ENCODE measurements at regions not wholly inside any gene's neighbourhood (a gene's known extent, or its start where the extent isn't known, plus 50 kb on each side); places are given as distances from the start of the nearest gene placed in this dataset.

DNA sequence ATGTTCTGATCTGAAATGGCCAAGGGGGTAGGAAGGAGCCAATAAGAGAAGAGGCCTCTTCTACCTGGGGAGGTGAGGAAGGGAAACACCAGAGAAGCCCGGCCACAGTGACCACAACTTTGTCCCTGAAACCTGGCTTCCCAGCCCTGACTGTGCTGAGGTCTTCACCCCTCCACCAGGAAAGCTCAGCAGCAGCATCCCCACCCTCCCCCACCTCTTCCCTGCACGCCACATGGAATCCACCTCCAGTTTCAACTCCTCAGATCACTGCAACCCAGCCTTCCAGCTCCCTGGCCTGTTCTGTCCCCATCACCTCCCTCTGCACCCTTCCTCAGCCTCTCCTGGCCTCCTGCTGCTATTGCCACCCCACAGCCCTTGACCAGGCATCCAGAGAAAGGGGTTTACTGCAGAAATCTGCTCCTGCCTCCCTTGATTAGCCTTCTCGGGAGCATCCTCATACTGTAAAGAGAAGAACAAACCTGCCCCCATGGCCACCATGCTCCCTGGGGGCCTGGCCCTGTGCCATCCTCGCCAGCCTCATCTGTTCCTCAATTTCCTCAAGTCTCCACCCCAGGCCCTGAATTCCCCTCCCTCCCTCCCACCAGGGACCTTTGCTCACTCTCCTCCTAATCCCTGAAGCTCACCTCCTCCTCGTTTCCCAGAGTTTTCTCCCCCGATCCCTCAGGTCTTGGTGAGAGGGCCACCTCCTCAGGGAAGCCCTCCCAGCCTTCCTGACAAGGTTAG is 450.9 kb downstream of the MATN1 start:
- no peaks in the 10 kb centered on the region for H3K9me3 ChIP-seq (ENCODE audit: control insufficient read depth in 2 of 2, low read length in 2 of 2)
- no peaks in the 10 kb centered on the region for H3K36me3 ChIP-seq (ENCODE audit: control insufficient read depth in 2 of 2, insufficient read depth in 2 of 2, low read length in 2 of 2)
- H3K4me1 ChIP-seq (ENCODE audit: control insufficient read depth in 2 of 2, insufficient read depth in 2 of 2, low read length in 2 of 2) = no peaks in the 10 kb centered on the region
- H3K27me3 ChIP-seq (ENCODE audit: control insufficient read depth in 2 of 2, insufficient read depth in 2 of 2, low read length in 2 of 2) = peaks cover 0 to 5% of the 10 kb centered on the region in 2 donors
- no peak overlapping the region for H3K4me3 ChIP-seq (ENCODE audit: low read length in 2 of 2)
- no peak overlapping the region for H3K9ac ChIP-seq (ENCODE audit: low read depth in 1 of 2, low read length in 2 of 2)
- H3K27ac ChIP-seq (ENCODE audit: low read depth in 2 of 2, low read length in 2 of 2) = no peak overlapping the region

DNA sequence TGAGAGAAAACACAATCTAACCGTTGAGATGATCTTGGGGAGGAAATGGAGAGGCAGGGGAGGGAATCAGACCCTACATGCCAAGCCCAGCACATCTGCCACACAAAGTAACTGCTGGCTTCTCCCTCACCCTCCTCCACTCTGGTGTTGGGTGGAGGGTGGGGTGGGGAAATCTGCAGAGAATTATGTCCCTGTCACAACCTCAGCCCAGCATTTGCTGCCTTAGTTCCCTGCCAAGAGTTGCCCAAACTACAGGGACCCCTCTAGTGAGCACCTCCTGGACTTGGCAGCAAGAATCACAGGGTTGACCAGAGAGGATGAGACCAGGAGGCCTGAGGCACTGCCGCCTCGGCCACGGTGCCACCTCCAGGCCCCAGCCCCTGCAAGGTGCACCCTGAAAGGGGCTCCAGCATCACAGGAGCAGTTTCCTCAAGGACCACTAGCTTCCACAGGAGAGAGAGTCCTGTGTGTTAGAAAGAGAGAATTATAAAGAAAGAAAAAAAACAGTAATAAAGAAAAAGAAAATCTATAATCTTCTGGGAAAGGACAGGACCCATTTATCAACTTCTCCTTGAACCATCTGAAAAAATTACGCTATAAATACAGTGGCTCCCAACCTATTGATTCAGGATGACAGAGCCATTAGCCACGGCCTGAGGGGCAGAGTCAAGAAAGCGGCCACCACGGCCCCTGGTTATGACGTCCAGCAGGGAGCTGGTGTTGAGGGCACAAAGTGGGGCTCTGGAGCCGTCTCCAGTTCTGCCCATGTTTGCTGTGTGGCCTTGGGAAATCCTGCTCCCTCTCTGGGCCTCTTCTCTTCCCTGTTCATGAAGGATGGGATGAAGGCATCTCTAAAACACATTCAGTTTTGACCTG is 451.7 kb downstream of the MATN1 start:
- H3K4me1 ChIP-seq (ENCODE audit: control insufficient read depth in 2 of 2, insufficient read depth in 2 of 2, low read length in 2 of 2) = no peaks in the 10 kb centered on the region
- H3K36me3 ChIP-seq (ENCODE audit: control insufficient read depth in 2 of 2, insufficient read depth in 2 of 2, low read length in 2 of 2) = no peaks in the 10 kb centered on the region
- H3K27me3 ChIP-seq (ENCODE audit: control insufficient read depth in 2 of 2, insufficient read depth in 2 of 2, low read length in 2 of 2) = peaks cover 0 to 5% of the 10 kb centered on the region in 2 donors
- no peak overlapping the region for H3K9ac ChIP-seq (ENCODE audit: low read depth in 1 of 2, low read length in 2 of 2)
- H3K4me3 ChIP-seq (ENCODE audit: low read length in 2 of 2) = no peak overlapping the region
- no peaks in the 10 kb centered on the region for H3K9me3 ChIP-seq (ENCODE audit: control insufficient read depth in 2 of 2, low read length in 2 of 2)
- no peak overlapping the region for H3K27ac ChIP-seq (ENCODE audit: low read depth in 2 of 2, low read length in 2 of 2)

DNA sequence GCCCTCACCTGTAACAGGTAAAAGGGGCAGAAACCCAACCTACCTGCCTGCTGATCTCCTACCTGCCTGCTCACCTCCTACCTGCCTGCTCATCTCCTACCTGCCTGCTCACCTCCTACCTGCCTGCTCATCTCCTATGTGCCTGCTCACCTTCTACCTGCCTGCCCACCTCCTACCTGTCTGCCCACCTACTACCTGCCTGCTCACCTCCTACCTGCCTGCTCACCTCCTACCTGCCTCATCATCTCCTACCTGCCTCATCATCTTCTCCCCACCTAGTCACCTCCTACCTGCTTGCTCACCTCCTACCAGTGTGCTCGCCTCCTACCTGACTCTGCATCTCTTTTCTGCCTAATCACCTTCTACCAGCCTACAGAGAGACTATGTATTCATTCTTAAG is 452.9 kb downstream of the MATN1 start:
- Histone ChIP-seq H3K36me3 (ENCODE audit: control insufficient read depth in 2 of 2, insufficient read depth in 2 of 2, low read length in 2 of 2) (no peaks in the 10 kb centered on the region), H3K27ac (ENCODE audit: low read depth in 2 of 2, low read length in 2 of 2) (no peak overlapping the region), H3K4me3 (ENCODE audit: low read length in 2 of 2) (no peak overlapping the region), H3K9ac (ENCODE audit: low read depth in 1 of 2, low read length in 2 of 2) (no peak overlapping the region), H3K4me1 (ENCODE audit: control insufficient read depth in 2 of 2, insufficient read depth in 2 of 2, low read length in 2 of 2) (no peaks in the 10 kb centered on the region), H3K9me3 (ENCODE audit: control insufficient read depth in 2 of 2, low read length in 2 of 2) (no peaks in the 10 kb centered on the region), H3K27me3 (ENCODE audit: control insufficient read depth in 2 of 2, insufficient read depth in 2 of 2, low read length in 2 of 2) (peaks cover 0 to 7% of the 10 kb centered on the region in 2 donors)

- Histone ChIP-seq H3K27me3 (ENCODE audit: control insufficient read depth in 2 of 2, insufficient read depth in 2 of 2, low read length in 2 of 2) (peaks cover 0 to 10% of the 10 kb centered on the region in 2 donors), H3K9me3 (ENCODE audit: control insufficient read depth in 2 of 2, low read length in 2 of 2) (no peaks in the 10 kb centered on the region), H3K4me1 (ENCODE audit: control insufficient read depth in 2 of 2, insufficient read depth in 2 of 2, low read length in 2 of 2) (no peaks in the 10 kb centered on the region), H3K27ac (ENCODE audit: low read depth in 2 of 2, low read length in 2 of 2) (no peak overlapping the region), H3K4me3 (ENCODE audit: low read length in 2 of 2) (no peak overlapping the region), H3K36me3 (ENCODE audit: control insufficient read depth in 2 of 2, insufficient read depth in 2 of 2, low read length in 2 of 2) (no peaks in the 10 kb centered on the region), H3K9ac (ENCODE audit: low read depth in 1 of 2, low read length in 2 of 2) (no peak overlapping the region)
Observed at GRCh38 chr1:30268923-30269666, 454.3 kb downstream of the MATN1 start.

DNA sequence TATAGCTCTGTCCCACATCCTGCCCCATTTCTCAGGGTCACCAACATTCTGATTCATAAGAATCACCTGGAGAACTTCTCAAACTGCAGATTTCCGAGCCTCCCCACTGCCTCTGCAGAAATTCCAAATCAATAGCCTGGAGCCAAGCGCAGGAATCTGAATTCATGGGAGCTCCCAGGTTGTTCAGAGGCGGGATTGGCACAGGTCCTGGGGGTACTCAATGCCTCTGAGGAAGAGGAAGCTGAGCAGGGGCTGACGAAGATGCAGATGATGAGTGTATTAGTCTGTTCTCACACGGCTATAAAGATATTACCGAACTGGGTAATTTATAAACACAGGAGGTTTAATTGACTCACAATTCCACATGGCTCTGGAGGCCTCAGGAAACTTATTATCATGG is 455.5 kb downstream of the MATN1 start:
- Histone ChIP-seq H3K9ac (ENCODE audit: low read depth in 1 of 2, low read length in 2 of 2) (no peak overlapping the region), H3K4me1 (ENCODE audit: control insufficient read depth in 2 of 2, insufficient read depth in 2 of 2, low read length in 2 of 2) (no peaks in the 10 kb centered on the region), H3K36me3 (ENCODE audit: control insufficient read depth in 2 of 2, insufficient read depth in 2 of 2, low read length in 2 of 2) (no peaks in the 10 kb centered on the region), H3K27ac (ENCODE audit: low read depth in 2 of 2, low read length in 2 of 2) (no peak overlapping the region), H3K4me3 (ENCODE audit: low read length in 2 of 2) (no peak overlapping the region), H3K9me3 (ENCODE audit: control insufficient read depth in 2 of 2, low read length in 2 of 2) (no peaks in the 10 kb centered on the region), H3K27me3 (ENCODE audit: control insufficient read depth in 2 of 2, insufficient read depth in 2 of 2, low read length in 2 of 2) (peaks cover 0 to 10% of the 10 kb centered on the region in 2 donors)

GRCh38 chr1:30267046-30267445 is 456.3 kb downstream of the MATN1 start:
- no peak overlapping the region for H3K9ac ChIP-seq (ENCODE audit: low read depth in 1 of 2, low read length in 2 of 2)
- no peak overlapping the region for H3K27ac ChIP-seq (ENCODE audit: low read depth in 2 of 2, low read length in 2 of 2)
- no peaks in the 10 kb centered on the region for H3K4me1 ChIP-seq (ENCODE audit: control insufficient read depth in 2 of 2, insufficient read depth in 2 of 2, low read length in 2 of 2)
- H3K36me3 ChIP-seq (ENCODE audit: control insufficient read depth in 2 of 2, insufficient read depth in 2 of 2, low read length in 2 of 2) = no peaks in the 10 kb centered on the region
- H3K4me3 ChIP-seq (ENCODE audit: low read length in 2 of 2) = no peak overlapping the region
- H3K27me3 ChIP-seq (ENCODE audit: control insufficient read depth in 2 of 2, insufficient read depth in 2 of 2, low read length in 2 of 2) = peaks cover 3 to 10% of the 10 kb centered on the region in 2 donors
- H3K9me3 ChIP-seq (ENCODE audit: control insufficient read depth in 2 of 2, low read length in 2 of 2) = no peaks in the 10 kb centered on the region

DNA sequence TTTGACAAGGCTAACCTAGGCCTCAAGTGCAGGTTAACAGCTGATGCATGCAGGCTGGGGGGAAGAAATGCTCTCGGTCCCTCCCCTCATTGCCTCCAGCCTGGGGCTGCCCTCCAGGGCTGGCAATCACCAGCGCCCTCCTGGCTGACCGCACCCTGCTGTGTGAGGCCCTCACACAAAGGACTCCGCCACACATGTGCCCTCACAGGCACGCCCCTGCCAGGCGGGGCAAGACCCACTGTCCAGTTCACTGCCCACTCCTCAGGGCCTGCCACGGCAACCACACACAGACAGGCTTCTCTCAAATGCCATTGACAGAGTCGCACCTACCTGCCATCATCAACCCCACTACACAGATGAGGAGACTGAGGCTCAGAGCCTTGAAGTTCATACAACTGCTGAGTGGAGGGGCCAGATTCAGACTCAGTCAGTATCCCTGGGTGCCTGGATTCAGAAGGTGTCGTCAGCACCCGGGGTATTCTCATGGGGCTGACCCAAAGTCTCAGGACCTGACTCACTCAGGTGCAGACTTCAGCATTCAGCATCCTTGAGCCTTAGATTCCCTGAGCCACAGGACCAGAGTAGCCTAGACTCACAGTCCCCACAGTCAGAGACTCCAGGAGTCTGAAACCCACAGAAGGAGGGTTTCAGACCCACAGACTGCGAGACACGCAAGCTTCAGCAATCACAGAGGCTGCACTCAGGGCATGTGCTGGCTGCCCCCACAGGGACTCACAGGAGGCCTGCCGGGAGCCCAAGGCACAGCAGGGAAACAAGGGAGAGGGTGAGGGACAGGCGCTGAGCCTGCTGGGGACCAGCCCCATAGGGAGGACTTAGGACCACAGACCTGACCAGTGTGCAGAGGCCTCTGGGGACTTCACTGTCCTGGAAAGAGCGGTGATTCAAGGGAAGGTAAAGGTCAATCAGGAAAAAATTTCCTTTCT is 458.0 kb downstream of the MATN1 start:
- Histone ChIP-seq H3K4me1 (ENCODE audit: control insufficient read depth in 2 of 2, insufficient read depth in 2 of 2, low read length in 2 of 2) (no peaks in the 10 kb centered on the region), H3K36me3 (ENCODE audit: control insufficient read depth in 2 of 2, insufficient read depth in 2 of 2, low read length in 2 of 2) (no peaks in the 10 kb centered on the region), H3K27me3 (ENCODE audit: control insufficient read depth in 2 of 2, insufficient read depth in 2 of 2, low read length in 2 of 2) (peaks cover 8% of the 10 kb centered on the region in 2 donors), H3K9ac (ENCODE audit: low read depth in 1 of 2, low read length in 2 of 2) (no peak overlapping the region), H3K9me3 (ENCODE audit: control insufficient read depth in 2 of 2, low read length in 2 of 2) (no peaks in the 10 kb centered on the region), H3K4me3 (ENCODE audit: low read length in 2 of 2) (no peak overlapping the region), H3K27ac (ENCODE audit: low read depth in 2 of 2, low read length in 2 of 2) (no peak overlapping the region)

DNA sequence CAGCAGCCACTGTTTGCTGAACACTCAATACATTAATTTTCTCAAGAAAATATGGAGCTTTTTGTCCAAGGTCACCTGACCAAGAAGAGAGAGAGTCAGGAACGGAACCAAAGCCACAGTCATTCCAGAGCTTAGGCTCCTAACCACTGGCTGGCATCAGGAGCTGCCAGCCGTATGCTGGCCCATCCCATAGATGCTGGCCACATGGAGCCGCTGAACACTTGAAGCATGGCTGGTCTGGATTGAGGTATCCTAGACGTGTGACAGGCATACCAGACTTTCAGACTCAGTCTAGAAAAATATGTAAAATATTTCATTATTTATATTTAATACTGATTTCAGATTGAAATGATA is 458.7 kb downstream of the MATN1 start:
- no peak overlapping the region for H3K9ac ChIP-seq (ENCODE audit: low read depth in 1 of 2, low read length in 2 of 2)
- H3K4me1 ChIP-seq (ENCODE audit: control insufficient read depth in 2 of 2, insufficient read depth in 2 of 2, low read length in 2 of 2) = no peaks in the 10 kb centered on the region
- no peaks in the 10 kb centered on the region for H3K36me3 ChIP-seq (ENCODE audit: control insufficient read depth in 2 of 2, insufficient read depth in 2 of 2, low read length in 2 of 2)
- peaks cover 7 to 9% of the 10 kb centered on the region in 2 donors for H3K27me3 ChIP-seq (ENCODE audit: control insufficient read depth in 2 of 2, insufficient read depth in 2 of 2, low read length in 2 of 2)
- H3K4me3 ChIP-seq (ENCODE audit: low read length in 2 of 2) = no peak overlapping the region
- H3K27ac ChIP-seq (ENCODE audit: low read depth in 2 of 2, low read length in 2 of 2) = no peak overlapping the region
- H3K9me3 ChIP-seq (ENCODE audit: control insufficient read depth in 2 of 2, low read length in 2 of 2) = no peaks in the 10 kb centered on the region

GRCh38 chr1:30263888-30264671 is 459.3 kb downstream of the MATN1 start:
- no peaks in the 10 kb centered on the region for H3K36me3 ChIP-seq (ENCODE audit: control insufficient read depth in 2 of 2, insufficient read depth in 2 of 2, low read length in 2 of 2)
- peaks cover 9 to 10% of the 10 kb centered on the region in 2 donors for H3K27me3 ChIP-seq (ENCODE audit: control insufficient read depth in 2 of 2, insufficient read depth in 2 of 2, low read length in 2 of 2)
- no peak overlapping the region for H3K4me3 ChIP-seq (ENCODE audit: low read length in 2 of 2)

More at GRCh38 chr1:30263888-30264671, 459.3 kb downstream of the MATN1 start:
- H3K9me3 ChIP-seq (ENCODE audit: control insufficient read depth in 2 of 2, low read length in 2 of 2) = no peaks in the 10 kb centered on the region
- H3K9ac ChIP-seq (ENCODE audit: low read depth in 1 of 2, low read length in 2 of 2) = no peak overlapping the region
- H3K27ac ChIP-seq (ENCODE audit: low read depth in 2 of 2, low read length in 2 of 2) = no peak overlapping the region
- no peaks in the 10 kb centered on the region for H3K4me1 ChIP-seq (ENCODE audit: control insufficient read depth in 2 of 2, insufficient read depth in 2 of 2, low read length in 2 of 2)

All from mucosa of rectum (tissue), 2 donors.